Keratinocyte (primary cell): ENCODE measurements at regions not wholly inside any gene's neighbourhood (a gene's known extent, or its start where the extent isn't known, plus 50 kb on each side); places are given as distances from the start of the nearest gene placed in this dataset.

ENCODE experiments used
- DNase-seq: peaks from one replicate; pipeline ENCODE4 v3.0.0-alpha.2; 2011; ENCODE audit warnings: low read depth, missing footprints, low spot score
- FAIRE-seq: peaks from 2 replicates; lab custom pipeline; 2011; peaks lifted over from hg19 to GRCh38; lab: Jason Lieb, UNC
- H2AFZ ChIP-seq: 2 replicates; pipeline ENCODE4 v1.6.0; 2012; ENCODE audit warnings: low read length, control low read depth, inconsistent platforms; ENCODE audit not compliant: control insufficient read depth
- H3K27ac ChIP-seq: 2 replicates; pipeline ENCODE4 v1.5.1; 2011; ENCODE audit warnings: low read length; ENCODE audit not compliant: control insufficient read depth, insufficient read depth
- H3K27me3 ChIP-seq: 3 replicates; pipeline ENCODE4 v1.6.0; 2011; ENCODE audit warnings: low read length; ENCODE audit not compliant: control insufficient read depth, insufficient read depth; ENCODE audit errors: extremely low read depth
- H3K36me3 ChIP-seq, 2 experiments: 2 replicates in 1 of 2; 3 replicates in 1 of 2; pipeline ENCODE4 v1.5.1; 2011; ENCODE audit warnings: low read length in 2 of 2, mild to moderate bottlenecking in 1 of 2; ENCODE audit not compliant: control insufficient read depth in 2 of 2, insufficient read depth in 2 of 2; ENCODE audit errors: extremely low read depth in 1 of 2
- H3K4me1 ChIP-seq: 3 replicates; pipeline ENCODE4 v1.5.1; 2011; ENCODE audit warnings: low read length; ENCODE audit not compliant: control insufficient read depth, insufficient read depth; ENCODE audit errors: extremely low read depth
- H3K4me2 ChIP-seq: 3 replicates; pipeline ENCODE4 v1.6.0; 2011; ENCODE audit warnings: low read depth, low read length; ENCODE audit not compliant: control insufficient read depth, insufficient read depth; ENCODE audit errors: extremely low read depth
- H3K4me3 ChIP-seq, 3 experiments: fragments of 200-600 bp in 1 of 3; sonication (generic) in 1 of 3; 2 replicates in 2 of 3; 3 replicates in 1 of 3; pipeline ENCODE4 v1.5.1; 2011 to 2016; ENCODE audit warnings: low read length in 3 of 3, mild to moderate bottlenecking in 3 of 3, control low read depth in 2 of 3, inconsistent platforms in 1 of 3, low read depth in 1 of 3, mixed read lengths in 1 of 3, mixed run types in 1 of 3, moderate library complexity in 1 of 3; ENCODE audit not compliant: control insufficient read depth in 2 of 3, insufficient read depth in 2 of 3; ENCODE audit errors: extremely low read depth in 1 of 3
- H3K79me2 ChIP-seq: 2 replicates; pipeline ENCODE4 v1.6.0; 2012; ENCODE audit warnings: low read length; ENCODE audit not compliant: control insufficient read depth, insufficient read depth
- H3K9ac ChIP-seq: 3 replicates; pipeline ENCODE4 v1.6.0; 2011; ENCODE audit warnings: low read length; ENCODE audit not compliant: control insufficient read depth, insufficient read depth; ENCODE audit errors: extremely low read depth
- H3K9me1 ChIP-seq: 3 replicates; pipeline ENCODE4 v1.6.0; 2011; ENCODE audit warnings: low read length; ENCODE audit not compliant: control insufficient read depth, insufficient read depth; ENCODE audit errors: extremely low read depth
- H3K9me3 ChIP-seq: 2 replicates; pipeline ENCODE4 v1.5.1; 2012; ENCODE audit warnings: low read depth, low read length; ENCODE audit not compliant: control insufficient read depth
- H4K20me1 ChIP-seq: 3 replicates; pipeline ENCODE4 v1.6.0; 2011; ENCODE audit warnings: low read length; ENCODE audit not compliant: control insufficient read depth, insufficient read depth; ENCODE audit errors: extremely low read depth
- EZH2 ChIP-seq: IDR thresholded peaks from one replicate; pipeline ENCODE4 v1.6.1; 2012; ENCODE audit warnings: inconsistent platforms, mild to moderate bottlenecking, low read length, moderate library complexity
- dilution Hi-C: fragments of 300-500 bp; cut with MboI; formaldehyde crosslinking; loops from one replicate; pipeline ENCODE4 v1.7.0; 2020; ENCODE audit warnings: low sequenced_read_pairs; ENCODE audit not compliant: extremely low pct_ligation_motif_present
- TF ChIP-seq, protein P1 (sequence below), 3 experiments: IDR thresholded peaks in 1 of 3; conservative IDR thresholded peaks in 1 of 3; optimal IDR thresholded peaks in 1 of 3; 2 replicates in 2 of 3; 3 replicates in 1 of 3; pipeline versions ENCODE3 to v1.5.1; 2011; ENCODE audit warnings: low read length in 3 of 3, mild to moderate bottlenecking in 3 of 3, moderate library complexity in 2 of 3, control low read depth in 1 of 3, inconsistent platforms in 1 of 3; ENCODE audit not compliant: insufficient read depth in 2 of 3; ENCODE audit errors: extremely low read depth in 1 of 3

DNA sequence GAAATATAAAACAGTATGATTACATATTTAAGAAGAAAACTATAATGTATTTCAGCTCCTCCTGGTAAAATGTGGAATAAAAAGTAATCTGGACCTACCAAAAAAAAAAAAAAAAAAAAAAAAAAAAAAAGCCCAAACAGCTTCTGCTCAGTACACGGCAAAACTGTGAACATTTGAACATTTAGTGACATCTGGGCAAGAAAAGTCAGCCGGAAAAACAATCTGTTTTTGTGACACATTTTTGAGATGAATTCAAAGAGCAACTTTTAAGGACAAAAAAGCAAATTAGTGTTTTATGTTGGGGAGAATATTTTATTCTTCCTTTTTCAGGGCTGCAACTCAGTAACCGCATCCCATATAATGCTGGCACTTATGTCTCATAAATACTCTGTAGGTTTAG, 649.7 kb upstream of the KCNMB2 start:
- no peaks in the 10 kb centered on the region for H3K4me1 ChIP-seq
- TF ChIP-seq EZH2 = no peak
- TF ChIP-seq, protein P1, sequence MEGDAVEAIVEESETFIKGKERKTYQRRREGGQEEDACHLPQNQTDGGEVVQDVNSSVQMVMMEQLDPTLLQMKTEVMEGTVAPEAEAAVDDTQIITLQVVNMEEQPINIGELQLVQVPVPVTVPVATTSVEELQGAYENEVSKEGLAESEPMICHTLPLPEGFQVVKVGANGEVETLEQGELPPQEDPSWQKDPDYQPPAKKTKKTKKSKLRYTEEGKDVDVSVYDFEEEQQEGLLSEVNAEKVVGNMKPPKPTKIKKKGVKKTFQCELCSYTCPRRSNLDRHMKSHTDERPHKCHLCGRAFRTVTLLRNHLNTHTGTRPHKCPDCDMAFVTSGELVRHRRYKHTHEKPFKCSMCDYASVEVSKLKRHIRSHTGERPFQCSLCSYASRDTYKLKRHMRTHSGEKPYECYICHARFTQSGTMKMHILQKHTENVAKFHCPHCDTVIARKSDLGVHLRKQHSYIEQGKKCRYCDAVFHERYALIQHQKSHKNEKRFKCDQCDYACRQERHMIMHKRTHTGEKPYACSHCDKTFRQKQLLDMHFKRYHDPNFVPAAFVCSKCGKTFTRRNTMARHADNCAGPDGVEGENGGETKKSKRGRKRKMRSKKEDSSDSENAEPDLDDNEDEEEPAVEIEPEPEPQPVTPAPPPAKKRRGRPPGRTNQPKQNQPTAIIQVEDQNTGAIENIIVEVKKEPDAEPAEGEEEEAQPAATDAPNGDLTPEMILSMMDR (optimal IDR thresholded peaks at IDR 0.05 in 1 of 3, IDR thresholded peaks at IDR 0.05 in 1 of 3, conservative IDR thresholded peaks at IDR 0.05 in 1 of 3; ENCODE audit: extremely low read depth in 1 of 3, insufficient read depth in 2 of 3, low read length in 3 of 3) = no peak
- H3K9me3 ChIP-seq = no peaks in the 10 kb centered on the region
- H3K4me3 ChIP-seq = no peak overlapping the region
- H3K9me1 ChIP-seq = no peaks in the 10 kb centered on the region
- DNase-seq (no peak), FAIRE-seq (no peak)
- H3K9ac ChIP-seq = no peak overlapping the region
- dilution Hi-C loops = no loop called here
- no peak overlapping the region for H3K4me2 ChIP-seq
- H3K27ac ChIP-seq = no peak overlapping the region
- no peaks in the 10 kb centered on the region for H3K36me3 ChIP-seq
- H4K20me1 ChIP-seq = no peaks in the 10 kb centered on the region
- H3K79me2 ChIP-seq = no peaks in the 10 kb centered on the region
- H2AFZ ChIP-seq = no peak overlapping the region
- H3K27me3 ChIP-seq = no peaks in the 10 kb centered on the region

DNA sequence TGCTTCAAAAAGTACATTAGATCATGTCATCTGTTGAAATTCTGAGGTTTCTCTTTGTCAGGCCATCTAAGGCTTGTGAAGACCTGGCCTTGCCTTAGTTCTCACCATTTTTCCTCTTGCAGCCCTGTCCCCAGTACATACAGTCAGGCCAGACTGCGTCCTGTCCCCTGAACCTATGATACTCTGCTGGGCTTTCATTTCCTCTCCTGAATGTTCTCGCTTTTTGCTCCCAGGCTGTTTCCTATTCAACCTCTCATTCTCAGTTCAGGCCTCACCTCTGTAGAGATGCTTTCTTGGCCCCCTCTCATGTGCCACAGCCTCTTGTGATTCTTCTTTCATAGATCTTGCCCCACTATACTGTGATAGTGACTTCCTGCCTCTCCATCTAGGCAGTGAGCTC, 648.8 kb upstream of the KCNMB2 start:
- DNase-seq (no peak), FAIRE-seq (no peak)
- Histone ChIP-seq H3K4me2 (no peak overlapping the region), H4K20me1 (no peaks in the 10 kb centered on the region), H3K79me2 (no peaks in the 10 kb centered on the region), H3K9ac (no peak overlapping the region), H3K27ac (no peak overlapping the region), H3K4me3 (no peak overlapping the region), H3K4me1 (no peaks in the 10 kb centered on the region), H3K36me3 (no peaks in the 10 kb centered on the region), H3K9me1 (no peaks in the 10 kb centered on the region), H3K27me3 (no peaks in the 10 kb centered on the region), H2AFZ (no peak overlapping the region), H3K9me3 (no peaks in the 10 kb centered on the region)
- dilution Hi-C loops = no loop called here
- no peak for TF ChIP-seq EZH2
- TF ChIP-seq, protein P1 (optimal IDR thresholded peaks at IDR 0.05 in 1 of 3, IDR thresholded peaks at IDR 0.05 in 1 of 3, conservative IDR thresholded peaks at IDR 0.05 in 1 of 3; ENCODE audit: extremely low read depth in 1 of 3, insufficient read depth in 2 of 3, low read length in 3 of 3) = no peak
